HG03342 (cell line): ENCODE measurements at regions not wholly inside any gene's neighbourhood (a gene's known extent, or its start where the extent isn't known, plus 50 kb on each side); places are given as distances from the start of the nearest gene placed in this dataset.

ENCODE experiments used
- ATAC-seq: cut with Tn5 transposase; IDR thresholded peaks from one replicate; pipeline ENCODE4 v1.9.1; 2021; ENCODE audit warnings: mild to moderate bottlenecking, moderate library complexity; ENCODE audit not compliant: unreplicated experiment

DNA sequence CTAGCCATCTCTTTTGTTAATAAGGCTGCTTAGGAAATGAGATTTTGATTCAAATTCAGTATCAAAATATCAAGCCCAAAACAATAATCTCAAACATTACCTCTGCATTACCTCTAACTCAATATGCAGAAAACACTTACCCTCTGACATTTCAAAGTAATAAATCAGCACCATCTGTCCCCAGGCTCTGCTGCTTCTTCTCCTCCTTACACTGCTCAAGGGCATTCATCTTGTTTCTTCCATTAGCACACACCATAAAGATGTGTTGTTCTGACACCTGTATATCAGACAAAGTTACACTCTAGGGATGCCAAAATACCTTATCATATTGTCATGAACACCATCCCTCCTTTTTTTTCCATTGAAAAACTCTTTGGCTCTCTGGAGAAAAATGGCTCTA, 1630.3 kb downstream of the RPA4 start:
- no peak for ATAC-seq

DNA sequence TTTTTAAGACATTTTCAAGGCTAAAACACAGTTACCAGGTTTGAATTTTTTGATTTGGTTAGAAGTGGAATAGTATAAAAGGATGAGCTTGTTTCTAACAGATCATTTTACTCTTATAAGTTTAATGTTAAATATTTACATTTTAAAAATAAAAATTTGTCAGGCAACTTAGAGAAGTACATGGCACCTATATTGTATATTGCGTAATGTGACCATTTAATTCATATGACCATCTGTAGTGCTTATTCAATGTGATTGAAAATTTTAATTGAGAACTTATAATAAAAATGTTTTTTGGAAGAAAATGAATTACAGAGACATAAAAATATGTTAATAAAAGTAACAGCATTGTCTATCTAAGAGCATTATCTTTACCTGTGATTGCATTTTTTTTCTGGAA, 1632.4 kb downstream of the RPA4 start:
- ATAC-seq = no peak

DNA sequence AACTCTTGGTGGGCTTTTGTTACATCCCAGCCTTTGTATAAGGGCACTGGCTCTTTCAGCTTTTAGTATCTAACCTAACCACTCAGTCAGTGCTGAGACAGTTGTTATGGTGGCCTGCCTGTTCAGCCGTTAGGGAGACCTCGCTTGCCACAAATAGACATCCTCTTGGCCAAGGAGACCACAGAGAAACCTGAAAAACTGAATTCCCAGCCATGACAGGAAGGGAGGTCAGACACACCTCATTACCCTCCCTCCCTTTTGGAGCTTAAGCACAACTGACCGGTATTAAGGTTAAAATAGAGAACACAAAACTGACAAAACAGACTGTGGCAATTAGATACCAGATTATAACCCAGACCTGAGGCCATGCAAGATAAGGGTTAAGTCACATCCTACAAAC, 1639.3 kb downstream of the RPA4 start:
- ATAC-seq = no peak

DNA sequence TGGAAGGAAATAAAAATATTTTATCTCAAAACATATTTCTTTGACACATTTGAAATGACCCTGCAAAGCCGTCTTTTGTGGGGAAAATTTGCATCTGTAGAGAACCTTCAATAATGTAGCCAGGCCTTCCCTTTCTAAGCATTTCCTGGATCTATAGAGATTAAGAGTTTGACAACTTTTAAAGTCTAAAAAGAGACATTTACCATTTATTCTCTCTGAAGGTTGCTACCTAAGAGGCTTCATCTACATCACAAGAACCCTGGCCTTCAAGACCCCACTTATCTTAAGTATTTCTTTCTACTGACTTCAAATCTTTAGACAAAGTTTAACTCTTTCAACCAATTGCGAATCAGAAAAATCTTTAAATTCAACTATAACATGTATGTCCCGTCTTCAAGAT, 1639.8 kb downstream of the RPA4 start:
- ATAC-seq = no peak

DNA sequence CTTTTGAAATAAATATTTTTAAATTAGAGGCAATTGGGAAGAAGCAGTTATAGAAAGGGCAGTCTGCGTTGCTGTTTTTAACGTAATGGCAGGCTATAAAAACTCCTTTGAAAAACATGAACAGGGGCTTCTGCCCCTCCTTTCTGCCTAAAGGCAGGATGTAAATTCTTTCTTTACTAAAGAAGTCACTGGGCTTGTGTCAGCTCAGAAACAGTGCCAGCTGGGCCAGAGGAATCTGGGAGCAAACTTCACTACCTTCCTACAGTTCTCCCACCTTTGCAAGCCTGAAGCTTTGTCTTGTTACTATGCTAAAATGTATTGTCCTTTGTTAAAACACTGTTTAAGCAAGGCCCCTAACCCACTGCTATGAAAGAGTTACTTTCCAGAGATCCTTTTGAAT, 1664.8 kb downstream of the RPA4 start:
- no peak for ATAC-seq

DNA sequence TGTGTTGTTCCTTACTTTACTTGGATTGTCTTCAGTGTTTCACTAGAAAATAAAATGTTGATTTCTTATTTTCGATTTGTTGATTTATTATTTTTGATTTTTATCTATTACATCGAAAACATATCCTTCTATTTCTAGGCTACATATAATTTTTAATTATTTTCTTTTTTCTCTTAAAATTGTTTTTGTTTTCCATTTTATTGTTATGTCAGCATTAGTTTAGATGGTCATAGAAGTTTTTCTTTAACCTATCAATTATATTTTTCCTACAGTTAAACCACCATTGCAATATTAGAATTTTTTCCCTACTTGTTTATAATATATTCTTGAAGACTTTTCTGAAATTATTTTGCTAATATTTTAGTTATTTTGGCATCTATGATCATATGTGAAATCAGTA, 1685.1 kb downstream of the RPA4 start:
- ATAC-seq = no peak

DNA sequence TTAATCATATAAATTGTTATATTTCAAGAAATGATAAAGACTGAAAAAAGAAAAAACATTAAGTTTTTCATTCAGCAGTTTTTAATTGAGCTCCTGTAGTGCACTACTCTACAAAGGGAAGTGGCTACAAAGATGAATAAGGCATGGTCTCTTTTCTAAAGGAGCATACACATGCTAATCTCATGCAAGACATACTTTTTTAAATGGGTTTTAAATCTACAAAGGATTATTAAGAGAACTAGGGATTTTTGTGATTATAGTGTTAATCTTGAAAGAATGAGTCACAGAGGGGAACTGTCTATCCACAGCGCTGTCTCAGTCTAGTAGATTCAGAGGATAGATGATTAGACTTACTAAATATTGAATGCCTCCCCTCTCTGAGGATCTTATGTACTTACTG, 1722.2 kb downstream of the RPA4 start:
- no peak for ATAC-seq

DNA sequence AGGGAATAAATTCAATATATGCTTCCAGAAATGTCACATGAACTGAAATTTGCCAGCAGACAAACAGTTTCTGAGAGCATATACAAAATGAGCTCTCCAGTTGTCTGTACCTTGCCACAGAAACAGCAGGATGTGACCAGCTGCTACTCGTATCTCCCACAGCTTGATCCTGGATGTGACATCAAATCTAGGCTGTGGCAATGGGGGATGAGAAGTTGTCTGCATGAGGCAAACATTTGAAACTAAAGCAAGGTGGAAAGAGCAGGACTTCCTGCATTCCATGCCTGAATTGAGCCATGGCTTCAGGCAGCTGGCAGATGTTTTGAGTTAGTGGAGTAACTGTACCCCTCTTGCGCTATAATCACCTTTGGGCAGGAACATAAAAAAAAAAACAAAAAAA, 1724.0 kb downstream of the RPA4 start:
- ATAC-seq = no peak

DNA sequence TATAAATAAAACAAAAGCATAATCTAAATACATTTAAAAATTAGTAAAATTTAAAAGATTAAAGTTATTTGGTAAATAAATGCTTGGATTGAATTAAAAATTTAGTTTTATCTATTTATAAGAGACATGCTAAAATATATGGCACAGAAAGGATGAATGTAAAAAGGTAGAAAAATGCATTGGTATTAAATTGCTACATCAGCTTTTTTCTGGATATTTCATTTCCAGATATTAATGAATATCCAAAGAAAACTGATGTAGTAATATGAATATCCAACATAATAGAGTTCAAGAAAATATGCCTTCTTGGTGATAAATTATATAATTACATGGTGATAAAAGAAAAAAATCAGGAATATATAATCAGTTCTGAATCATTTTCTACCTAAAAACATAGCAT, 1743.9 kb downstream of the RPA4 start:
- ATAC-seq = no peak

DNA sequence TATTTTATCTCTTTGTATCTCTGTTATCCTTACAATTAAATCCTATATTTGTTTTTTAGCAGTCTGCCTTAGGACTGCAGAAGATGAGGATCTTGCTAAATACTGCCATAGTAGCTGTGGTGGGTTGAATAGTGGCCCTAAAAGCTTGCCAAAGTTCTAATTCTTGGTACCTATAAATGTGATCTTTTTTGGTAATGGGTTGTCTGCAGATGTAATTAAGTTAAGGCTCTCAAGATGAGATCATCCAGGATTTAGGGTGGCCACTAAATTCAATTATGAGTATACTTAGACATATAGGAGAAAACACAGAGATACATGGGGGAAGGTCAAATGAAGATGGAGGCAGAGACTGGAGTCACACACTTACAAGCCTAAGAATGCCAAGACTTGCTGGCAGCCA, 1753.7 kb downstream of the RPA4 start:
- no peak for ATAC-seq

DNA sequence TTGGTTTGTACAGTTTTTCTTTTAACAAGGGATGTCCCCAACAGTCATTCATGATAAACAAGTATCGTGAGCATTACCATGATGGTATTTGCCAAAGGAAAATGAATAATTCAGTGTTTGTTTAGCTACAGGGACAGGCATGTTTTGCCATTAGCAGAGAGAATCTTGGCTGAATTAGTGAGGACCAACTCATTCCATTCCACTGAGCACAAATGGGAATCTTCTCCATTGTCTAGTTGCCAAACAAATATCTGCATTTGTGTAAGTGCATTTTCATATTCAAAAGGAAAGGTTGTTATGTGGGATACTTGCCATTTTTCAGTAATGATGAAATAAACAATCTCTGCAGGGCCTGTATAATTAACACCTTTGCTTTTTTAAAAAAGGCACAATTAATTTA, 1762.6 kb downstream of the RPA4 start:
- no peak for ATAC-seq

DNA sequence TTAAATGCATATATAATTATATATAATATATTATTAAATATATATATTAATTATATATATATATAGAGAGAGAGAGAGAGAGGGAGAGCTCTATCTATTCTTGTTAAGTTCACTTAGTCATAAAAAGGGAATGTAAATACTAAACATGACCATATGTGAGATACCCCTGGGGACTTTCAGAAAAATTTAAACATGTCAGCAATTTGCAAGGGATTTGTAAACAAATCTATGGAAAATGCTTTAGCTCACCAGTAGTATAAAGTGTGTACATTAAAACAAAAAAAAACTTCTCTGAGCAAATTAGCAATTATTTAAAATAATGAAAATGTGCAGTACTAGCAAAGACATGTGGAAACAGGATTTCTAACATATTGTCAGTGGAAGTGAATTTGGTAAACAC, 1755.5 kb downstream of the PCDH19 start:
- ATAC-seq = no peak
